ENCODE measurements at regions not wholly inside any gene's neighbourhood (a gene's known extent, or its start where the extent isn't known, plus 50 kb on each side); places are given as distances from the start of the nearest gene placed in this dataset.
"Not testable (repeated sequence)": the region's sequence is repeated elsewhere in the genome, so short reads cannot be mapped to it uniquely, and the experiment has no call there.

- no peak for DNase-seq
Observed at GRCh38 chr20:60785301-60785700, 466.8 kb upstream of the CDH4 start.

- no peak for DNase-seq
Observed at GRCh38 chr20:60785785-60786184, 466.3 kb upstream of the CDH4 start.

- no peak for DNase-seq
Observed at GRCh38 chr20:60786686-60787217, 465.3 kb upstream of the CDH4 start.

GRCh38 chr20:60787276-60787675, 464.8 kb upstream of the CDH4 start:
- no peak for DNase-seq

- no peak for DNase-seq
Observed at GRCh38 chr20:60788070-60788469, 464.0 kb upstream of the CDH4 start.

GRCh38 chr20:60789399-60789798, 462.7 kb upstream of the CDH4 start:
- DNase-seq: no peak

- not testable (repeated sequence) for DNase-seq
Observed at GRCh38 chr20:60790339-60790738, 461.7 kb upstream of the CDH4 start.

- DNase-seq: no peak
Observed at GRCh38 chr20:60791823-60792222, 460.2 kb upstream of the CDH4 start.

- DNase-seq: no peak
Observed at GRCh38 chr20:60792941-60793340, 459.1 kb upstream of the CDH4 start.

GRCh38 chr20:60794674-60795073, 457.4 kb upstream of the CDH4 start:
- DNase-seq: no peak

GRCh38 chr20:60795651-60796050, 456.4 kb upstream of the CDH4 start:
- DNase-seq: no peak

- DNase-seq: no peak
Observed at GRCh38 chr20:60800185-60800584, 451.9 kb upstream of the CDH4 start.

GRCh38 chr20:60802676-60803075, 449.4 kb upstream of the CDH4 start:
- DNase-seq: no peak

- no peak for DNase-seq
Observed at GRCh38 chr20:60803335-60804055, 448.6 kb upstream of the CDH4 start.

- no peak for DNase-seq
Observed at GRCh38 chr20:60804240-60804917, 447.7 kb upstream of the CDH4 start.

GRCh38 chr20:60804918-60805630, 447.0 kb upstream of the CDH4 start:
- no peak for DNase-seq

- no peak for DNase-seq
Observed at GRCh38 chr20:60806354-60806753, 445.7 kb upstream of the CDH4 start.

- DNase-seq: no peak
Observed at GRCh38 chr20:60806824-60807223, 445.2 kb upstream of the CDH4 start.

- no peak for DNase-seq
Observed at GRCh38 chr20:60808003-60808672, 443.9 kb upstream of the CDH4 start.

- DNase-seq: no peak
Observed at GRCh38 chr20:60808701-60809100, 443.4 kb upstream of the CDH4 start.

GRCh38 chr20:60810561-60810960, 441.5 kb upstream of the CDH4 start:
- no peak for DNase-seq

GRCh38 chr20:60812561-60812960, 439.5 kb upstream of the CDH4 start:
- no peak for DNase-seq

GRCh38 chr20:60813066-60813465, 439.0 kb upstream of the CDH4 start:
- DNase-seq: no peak
